Neural cell (in vitro differentiated cells): ENCODE measurements at regions not wholly inside any gene's neighbourhood (a gene's known extent, or its start where the extent isn't known, plus 50 kb on each side); places are given as distances from the start of the nearest gene placed in this dataset.

Experiments used
- CTCF ChIP-seq: fragments of 450-650 bp; IDR thresholded peaks from 2 replicates; pipeline ENCODE4 v1.5.1; 2014; ENCODE audit warnings: antibody characterized with exemption, mild to moderate bottlenecking, moderate library complexity; ENCODE audit not compliant: poor library complexity, severe bottlenecking
- EP300 ChIP-seq: fragments of 450-650 bp; conservative IDR thresholded peaks from 2 replicates; pipeline ENCODE4 v1.6.1; 2014; ENCODE audit warnings: antibody characterized with exemption, mild to moderate bottlenecking, moderate library complexity; ENCODE audit not compliant: poor library complexity, severe bottlenecking
- MXI1 ChIP-seq: fragments of 450-650 bp; conservative IDR thresholded peaks from 2 replicates; pipeline ENCODE4 v1.6.1; 2014; ENCODE audit warnings: antibody characterized with exemption, mild to moderate bottlenecking; ENCODE audit not compliant: poor library complexity, severe bottlenecking
- POLR2AphosphoS5 ChIP-seq: IDR thresholded peaks from 2 replicates; pipeline ENCODE4 v1.6.1; 2012
- RAD21 ChIP-seq: fragments of 450-650 bp; conservative IDR thresholded peaks from 2 replicates; pipeline ENCODE4 v1.6.1; 2014; ENCODE audit warnings: antibody characterized with exemption, mild to moderate bottlenecking, moderate library complexity
- REST ChIP-seq: IDR thresholded peaks from 2 replicates; pipeline ENCODE4 v1.6.1; 2012; ENCODE audit warnings: borderline replicate concordance
- TAF1 ChIP-seq: IDR thresholded peaks from 2 replicates; pipeline ENCODE4 v1.6.1; 2012; ENCODE audit warnings: low read depth

GRCh38 chr16:16966439-16966838 is 504.3 kb downstream of the XYLT1 start:
- TF ChIP-seq CTCF (no peak), EP300 (no peak), RAD21 (no peak), REST (no peak), TAF1 (no peak), MXI1 (no peak), POLR2AphosphoS5 (no peak)
